GM12872 (cell line): ENCODE measurements at regions not wholly inside any gene's neighbourhood (a gene's known extent, or its start where the extent isn't known, plus 50 kb on each side); places are given as distances from the start of the nearest gene placed in this dataset.

Experiments used
- TF ChIP-seq, protein P1 (sequence below): IDR thresholded peaks from 3 replicates; pipeline ENCODE4 v1.5.1; 2011; ENCODE audit warnings: low read depth, mild to moderate bottlenecking, low read length, moderate library complexity; ENCODE audit not compliant: insufficient read depth

GRCh38 chr1:30321246-30321910, 402.0 kb downstream of the MATN1 start:
- TF ChIP-seq, protein P1, sequence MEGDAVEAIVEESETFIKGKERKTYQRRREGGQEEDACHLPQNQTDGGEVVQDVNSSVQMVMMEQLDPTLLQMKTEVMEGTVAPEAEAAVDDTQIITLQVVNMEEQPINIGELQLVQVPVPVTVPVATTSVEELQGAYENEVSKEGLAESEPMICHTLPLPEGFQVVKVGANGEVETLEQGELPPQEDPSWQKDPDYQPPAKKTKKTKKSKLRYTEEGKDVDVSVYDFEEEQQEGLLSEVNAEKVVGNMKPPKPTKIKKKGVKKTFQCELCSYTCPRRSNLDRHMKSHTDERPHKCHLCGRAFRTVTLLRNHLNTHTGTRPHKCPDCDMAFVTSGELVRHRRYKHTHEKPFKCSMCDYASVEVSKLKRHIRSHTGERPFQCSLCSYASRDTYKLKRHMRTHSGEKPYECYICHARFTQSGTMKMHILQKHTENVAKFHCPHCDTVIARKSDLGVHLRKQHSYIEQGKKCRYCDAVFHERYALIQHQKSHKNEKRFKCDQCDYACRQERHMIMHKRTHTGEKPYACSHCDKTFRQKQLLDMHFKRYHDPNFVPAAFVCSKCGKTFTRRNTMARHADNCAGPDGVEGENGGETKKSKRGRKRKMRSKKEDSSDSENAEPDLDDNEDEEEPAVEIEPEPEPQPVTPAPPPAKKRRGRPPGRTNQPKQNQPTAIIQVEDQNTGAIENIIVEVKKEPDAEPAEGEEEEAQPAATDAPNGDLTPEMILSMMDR, result no peak

DNA sequence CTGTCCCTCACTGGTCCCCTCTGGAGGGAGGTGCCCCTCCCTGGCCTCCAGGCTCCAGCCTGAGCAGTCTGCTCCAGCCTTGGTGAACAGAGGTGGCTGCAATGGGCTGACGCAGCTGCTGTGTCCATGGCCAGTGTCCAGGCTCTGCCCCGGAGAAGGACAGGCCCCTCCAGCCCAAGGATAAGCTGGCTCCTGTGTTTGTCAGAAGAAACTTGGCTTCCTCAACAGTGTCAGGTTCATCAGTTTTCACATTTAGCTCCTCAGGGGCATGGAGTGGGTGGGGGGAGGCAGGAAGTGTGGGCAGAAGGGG, 402.8 kb downstream of the MATN1 start:
- TF ChIP-seq, protein P1, result no peak

DNA sequence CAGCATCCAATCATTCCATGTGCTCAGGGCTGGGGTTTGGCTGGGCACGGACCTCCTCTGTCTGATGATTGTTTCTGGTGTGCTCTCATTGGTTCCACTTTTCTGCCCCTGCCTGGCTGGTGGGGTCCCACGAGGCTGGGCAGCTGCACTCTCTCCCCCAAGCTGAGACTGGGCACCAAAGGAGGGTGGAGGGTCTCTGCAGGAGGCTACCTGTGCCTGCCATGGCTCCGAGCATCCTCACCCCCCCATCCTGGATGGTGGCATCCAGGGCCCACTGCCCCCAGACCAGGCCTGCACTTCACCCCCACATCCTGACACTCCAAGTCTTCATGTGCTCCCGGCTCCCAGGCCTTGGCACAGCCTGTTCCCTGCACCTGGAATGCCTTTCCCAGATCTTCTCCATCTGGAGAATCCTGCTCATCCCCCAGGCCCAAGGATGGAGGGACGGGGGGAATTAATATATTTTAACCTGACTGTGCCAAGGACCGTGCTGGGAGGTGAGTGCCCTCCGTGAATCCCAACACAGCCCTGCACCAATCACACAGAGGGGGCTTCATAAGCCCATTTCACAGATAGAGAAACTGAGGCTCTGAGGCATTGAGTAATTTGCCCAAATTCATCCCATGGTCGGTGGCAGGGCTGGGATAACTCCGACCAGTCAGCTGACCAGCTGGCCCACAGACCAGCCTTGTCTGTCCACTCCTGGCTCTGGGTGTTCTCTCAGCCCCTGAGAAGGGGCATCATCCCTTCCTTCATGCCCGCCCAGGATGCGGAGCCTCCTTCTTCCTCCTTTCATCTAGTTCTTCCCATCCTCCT, 403.4 kb downstream of the MATN1 start:
- TF ChIP-seq, protein P1, result no peak

GRCh38 chr1:30318864-30319718, 404.3 kb downstream of the MATN1 start:
- TF ChIP-seq, protein P1, result no peak

GRCh38 chr1:30318413-30318812, 405.0 kb downstream of the MATN1 start:
- TF ChIP-seq, protein P1, result no peak

DNA sequence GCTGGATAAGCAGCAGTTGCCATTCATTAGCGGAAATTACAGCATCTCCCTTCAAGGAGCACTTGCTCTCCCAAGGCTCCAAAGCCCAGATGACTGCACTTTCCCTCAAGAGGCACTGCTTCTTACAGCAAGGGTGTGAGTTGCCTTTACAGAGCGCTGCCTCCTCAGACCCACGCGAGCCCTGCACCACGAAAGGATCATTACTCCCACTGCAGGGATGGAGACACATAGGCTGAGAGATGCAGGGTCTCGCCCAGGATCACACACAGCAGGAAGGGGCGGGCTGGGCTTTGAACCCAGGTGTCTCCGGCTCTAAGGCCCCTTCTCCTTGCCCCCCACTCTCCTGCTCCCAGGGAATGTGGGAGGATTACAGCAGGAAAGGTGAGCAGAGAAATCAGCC, 405.5 kb downstream of the MATN1 start:
- TF ChIP-seq, protein P1, result no peak

DNA sequence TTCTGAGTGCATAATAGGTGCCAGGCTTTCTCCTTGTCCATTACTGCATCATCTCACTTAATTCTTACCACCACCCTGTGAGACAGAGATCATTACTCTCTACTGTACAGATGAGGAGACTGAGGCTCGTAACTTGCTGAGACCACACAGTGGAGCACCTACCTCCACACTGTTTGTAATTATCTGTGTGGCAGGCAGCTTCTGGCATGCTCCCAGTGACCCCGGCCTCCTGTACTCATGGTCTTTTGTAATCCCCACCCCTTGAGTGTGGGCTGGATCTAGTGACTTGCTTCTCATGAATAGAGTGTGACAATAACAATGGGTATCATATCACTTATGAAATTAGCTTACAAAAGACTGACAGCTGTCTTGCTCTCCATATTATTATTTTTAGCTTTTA, 407.3 kb downstream of the MATN1 start:
- TF ChIP-seq, protein P1, result no peak
